ENCODE measurements at regions not wholly inside any gene's neighbourhood (a gene's known extent, or its start where the extent isn't known, plus 50 kb on each side); places are given as distances from the start of the nearest gene placed in this dataset.

- DNase-seq (ENCODE audit: low spot score): no peak
Measured at GRCh38 chr18:46265196-46266156, 161.3 kb downstream of the HAUS1 start.

GRCh38 chr18:46266473-46266872 lies 162.3 kb downstream of the HAUS1 start:
- no peak for DNase-seq (ENCODE audit: low spot score)

GRCh38 chr18:46268671-46269070 lies 164.5 kb downstream of the HAUS1 start:
- DNase-seq (ENCODE audit: low spot score): no peak

GRCh38 chr18:46269275-46269674 lies 165.1 kb downstream of the HAUS1 start:
- DNase-seq (ENCODE audit: low spot score): no peak

DNA sequence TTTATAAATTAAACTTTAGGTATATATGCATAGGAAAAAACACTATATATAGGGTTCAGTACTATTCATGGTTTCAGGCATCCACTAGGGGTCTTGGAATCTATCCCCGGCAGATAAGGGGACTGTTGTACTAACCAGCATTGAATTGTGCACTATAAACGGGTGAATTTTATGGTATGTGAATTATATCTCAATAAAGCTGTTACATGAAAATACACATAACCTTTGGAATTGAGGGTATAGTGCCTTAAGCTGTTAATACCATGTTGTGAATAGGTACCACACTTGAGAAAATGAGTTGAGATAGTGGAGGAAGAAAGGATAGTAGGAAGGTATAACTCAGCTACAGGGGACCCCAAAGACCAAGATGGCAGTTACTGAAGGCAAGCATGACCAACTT lies 167.3 kb downstream of the HAUS1 start:
- DNase-seq (ENCODE audit: low spot score): no peak

- DNase-seq (ENCODE audit: low spot score): no peak
Measured at GRCh38 chr18:46273861-46274260, 169.7 kb downstream of the HAUS1 start.

DNA sequence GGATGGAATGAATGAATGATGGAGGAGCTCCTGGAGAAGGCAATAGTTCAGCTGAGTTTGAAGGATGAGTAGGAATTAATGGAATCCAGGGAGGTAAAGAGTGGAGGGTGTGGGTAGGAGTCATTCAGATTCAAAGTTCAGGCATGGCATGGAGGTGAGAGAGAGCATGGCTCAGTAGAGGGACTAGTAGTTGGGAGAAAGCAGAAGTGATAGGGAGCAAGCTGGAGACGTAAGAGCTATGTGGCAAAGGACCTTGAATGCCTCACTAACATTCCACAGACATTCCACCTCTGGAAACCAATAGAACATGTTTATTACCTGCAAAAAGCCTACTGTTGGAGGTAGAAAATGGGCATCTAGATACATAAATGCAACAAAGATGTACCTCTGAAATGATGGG lies 170.1 kb downstream of the HAUS1 start:
- DNase-seq (ENCODE audit: low spot score): no peak

- DNase-seq (ENCODE audit: low spot score): no peak
Measured at GRCh38 chr18:46275370-46275769, 171.2 kb downstream of the HAUS1 start.

DNA sequence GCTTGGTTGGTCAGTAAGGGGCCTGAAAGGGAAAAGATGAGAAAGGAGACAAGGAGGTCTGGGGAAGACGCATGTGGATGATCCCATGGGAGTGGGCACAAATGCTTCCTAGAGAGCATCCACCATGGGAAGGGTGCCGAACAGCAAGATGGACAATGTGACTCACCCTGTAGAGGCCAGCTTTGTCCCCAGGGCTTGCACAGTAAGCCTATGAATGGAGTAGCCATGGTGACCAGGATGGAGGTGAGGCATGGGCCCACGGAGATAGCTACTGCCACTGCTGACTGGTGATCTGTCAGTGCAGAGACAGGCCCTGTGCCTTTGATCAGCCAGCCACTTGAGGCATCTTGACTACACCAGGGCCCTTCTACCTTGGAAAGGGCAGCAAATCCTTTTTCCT lies 172.6 kb downstream of the HAUS1 start:
- DNase-seq (ENCODE audit: low spot score): no peak

DNA sequence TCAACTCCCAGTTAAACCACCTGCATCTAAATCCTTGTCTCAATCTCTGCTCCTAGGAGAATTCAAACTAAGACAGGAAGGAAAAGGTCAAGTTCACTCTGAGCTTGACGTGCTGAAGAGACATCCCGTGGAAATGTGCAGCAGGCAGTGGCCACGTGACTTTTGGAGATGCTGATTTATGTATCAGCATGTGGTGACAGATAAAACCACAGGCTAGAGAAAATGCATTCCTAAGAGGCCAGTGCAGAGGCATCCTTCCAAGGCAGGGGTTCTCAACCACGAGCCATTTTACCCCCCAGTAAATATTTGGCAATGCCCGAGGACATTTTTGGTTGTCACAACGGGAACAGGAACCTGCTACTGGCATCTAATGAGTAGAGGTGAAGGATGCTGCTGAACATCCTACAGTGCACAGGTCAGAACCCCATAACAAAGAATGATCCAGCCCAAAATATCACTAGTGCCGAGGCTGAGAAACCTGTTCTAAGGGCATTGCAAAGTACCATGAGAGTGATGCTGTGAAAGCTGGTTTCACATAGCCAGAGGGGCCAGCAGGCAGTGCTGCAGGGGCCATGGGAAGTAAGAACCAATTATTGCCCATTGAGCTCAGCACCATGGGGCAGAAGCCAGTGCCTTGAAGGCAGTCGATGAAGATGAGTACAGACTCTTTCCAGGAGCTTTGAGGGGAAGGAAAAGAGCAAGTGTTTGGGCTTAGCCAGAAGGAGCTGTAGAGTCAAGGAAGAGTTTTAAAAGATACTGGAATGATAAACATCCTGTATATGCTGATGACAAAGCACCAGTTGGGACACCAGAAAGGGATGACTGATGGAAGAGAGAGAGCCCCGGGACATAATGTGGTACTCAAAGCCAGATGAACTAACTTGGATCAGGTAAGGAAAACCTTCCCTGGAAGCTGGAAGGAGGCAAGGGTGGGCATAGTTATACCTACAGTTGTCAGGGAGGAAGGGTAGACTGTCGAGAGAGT lies 174.6 kb downstream of the HAUS1 start:
- DNase-seq (ENCODE audit: low spot score): no peak

- DNase-seq (ENCODE audit: low spot score): no peak
Measured at GRCh38 chr18:46279673-46280072, 175.5 kb downstream of the HAUS1 start.

GRCh38 chr18:46281185-46282176 lies 177.3 kb downstream of the HAUS1 start:
- DNase-seq (ENCODE audit: low spot score): peak; percentile 75

- no peak for DNase-seq (ENCODE audit: low spot score)
Measured at GRCh38 chr18:46282177-46282570, 178.0 kb downstream of the HAUS1 start.

DNA sequence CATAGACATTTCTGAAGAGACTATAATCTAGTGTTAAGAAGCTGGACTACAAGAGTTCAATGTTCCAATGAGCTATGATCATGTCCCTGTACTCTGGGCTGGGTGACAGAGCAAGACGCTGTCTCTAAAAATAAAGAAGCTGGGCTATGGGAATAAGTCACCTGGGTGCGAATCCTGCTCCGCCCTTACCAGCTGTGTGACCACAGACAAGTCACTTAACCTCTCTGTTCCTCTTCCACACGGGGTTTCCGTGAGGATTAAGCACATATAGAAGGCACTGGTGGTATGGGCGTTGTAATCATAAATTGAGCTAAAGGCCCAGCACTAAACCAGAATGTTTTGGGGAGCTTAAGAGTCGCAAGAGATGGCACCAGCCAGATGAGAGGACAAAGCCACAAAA lies 178.5 kb downstream of the HAUS1 start:
- DNase-seq (ENCODE audit: low spot score): no peak

GRCh38 chr18:46283268-46283667 lies 179.1 kb downstream of the HAUS1 start:
- no peak for DNase-seq (ENCODE audit: low spot score)

DNA sequence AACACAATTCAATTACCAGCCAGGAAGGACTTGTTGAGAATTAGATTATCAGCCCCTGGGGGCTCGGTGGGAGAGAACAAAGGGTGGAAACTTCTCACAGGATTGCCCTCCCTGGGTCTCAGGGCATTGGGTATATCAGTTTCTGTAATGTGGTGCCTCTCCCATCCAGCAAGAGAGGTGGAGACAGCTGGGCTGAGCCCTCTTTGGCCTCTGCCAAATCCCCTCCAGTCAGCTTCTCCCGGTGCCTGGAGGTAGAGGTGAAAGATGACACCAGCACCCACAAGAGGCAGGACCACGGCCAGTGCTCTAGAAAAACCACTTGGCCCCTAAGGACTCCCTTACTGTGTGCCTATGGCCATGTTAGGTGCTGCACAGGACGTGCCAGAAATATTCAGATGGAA lies 179.7 kb downstream of the HAUS1 start:
- DNase-seq (ENCODE audit: low spot score): no peak

- no peak for DNase-seq (ENCODE audit: low spot score)
Measured at GRCh38 chr18:46289463-46289862, 185.3 kb downstream of the HAUS1 start.

DNA sequence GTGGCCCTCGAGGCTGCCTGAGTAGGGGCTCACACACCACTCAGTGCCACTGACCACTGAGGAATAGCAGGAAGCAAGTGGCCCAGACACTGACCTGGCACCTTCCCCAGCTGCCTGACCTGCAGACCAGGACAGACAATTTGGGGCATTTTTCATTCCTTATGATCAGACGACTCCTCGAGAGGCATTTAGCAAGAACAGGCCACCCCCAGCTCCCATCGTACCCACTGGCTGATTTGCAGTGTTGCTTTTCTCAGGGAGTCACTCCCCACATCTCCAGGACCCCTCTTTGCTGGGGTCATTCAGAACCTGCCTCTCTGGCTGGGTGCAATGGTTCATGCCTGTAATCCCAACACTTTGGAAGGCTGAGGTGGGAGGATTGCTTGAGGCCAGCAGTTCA lies 185.7 kb downstream of the HAUS1 start:
- DNase-seq (ENCODE audit: low spot score): no peak

- no peak for DNase-seq (ENCODE audit: low spot score)
Measured at GRCh38 chr18:46290440-46291020, 186.3 kb downstream of the HAUS1 start.

GRCh38 chr18:46291149-46291548 lies 187.0 kb downstream of the HAUS1 start:
- no peak for DNase-seq (ENCODE audit: low spot score)

GRCh38 chr18:46293742-46294181 lies 189.6 kb downstream of the HAUS1 start:
- no peak for DNase-seq (ENCODE audit: low spot score)

Data from NAMALWA (cell line).